Fibroblast of villous mesenchyme (primary cell): ENCODE measurements at regions not wholly inside any gene's neighbourhood (a gene's known extent, or its start where the extent isn't known, plus 50 kb on each side); places are given as distances from the start of the nearest gene placed in this dataset.

Experiments
- DNase-seq: peaks from one replicate; pipeline ENCODE4 v3.0.0-alpha.2; 2010; ENCODE audit warnings: low read depth
- H3K4me3 ChIP-seq: 2 replicates; pipeline ENCODE4 v1.5.1; 2011; ENCODE audit warnings: low read depth, mild to moderate bottlenecking, low read length
- TF ChIP-seq, protein P1 (sequence below): IDR thresholded peaks from 2 replicates; pipeline ENCODE4 v1.5.1; 2012; ENCODE audit warnings: low read depth, mild to moderate bottlenecking, low read length; ENCODE audit not compliant: insufficient read depth

DNA sequence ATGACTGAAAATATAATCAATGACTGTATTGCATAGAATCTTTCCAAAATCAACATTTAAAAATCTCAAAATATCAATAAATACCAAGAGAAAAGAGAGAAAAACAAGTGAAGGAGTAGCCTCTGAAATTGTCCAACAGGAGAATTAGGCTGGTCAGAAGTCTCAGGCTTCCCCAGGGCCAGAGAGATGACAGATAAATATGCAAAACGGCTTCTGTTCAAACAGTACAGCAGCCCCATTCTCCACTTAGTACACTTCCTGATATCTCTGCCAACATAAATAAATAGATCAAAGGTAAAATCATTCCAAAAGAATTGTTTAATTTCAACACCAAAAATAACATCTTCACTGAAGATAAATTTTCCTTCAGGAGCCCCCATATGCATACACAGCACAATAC, 204.7 kb upstream of the GABRA2 start:
- TF ChIP-seq, protein P1, sequence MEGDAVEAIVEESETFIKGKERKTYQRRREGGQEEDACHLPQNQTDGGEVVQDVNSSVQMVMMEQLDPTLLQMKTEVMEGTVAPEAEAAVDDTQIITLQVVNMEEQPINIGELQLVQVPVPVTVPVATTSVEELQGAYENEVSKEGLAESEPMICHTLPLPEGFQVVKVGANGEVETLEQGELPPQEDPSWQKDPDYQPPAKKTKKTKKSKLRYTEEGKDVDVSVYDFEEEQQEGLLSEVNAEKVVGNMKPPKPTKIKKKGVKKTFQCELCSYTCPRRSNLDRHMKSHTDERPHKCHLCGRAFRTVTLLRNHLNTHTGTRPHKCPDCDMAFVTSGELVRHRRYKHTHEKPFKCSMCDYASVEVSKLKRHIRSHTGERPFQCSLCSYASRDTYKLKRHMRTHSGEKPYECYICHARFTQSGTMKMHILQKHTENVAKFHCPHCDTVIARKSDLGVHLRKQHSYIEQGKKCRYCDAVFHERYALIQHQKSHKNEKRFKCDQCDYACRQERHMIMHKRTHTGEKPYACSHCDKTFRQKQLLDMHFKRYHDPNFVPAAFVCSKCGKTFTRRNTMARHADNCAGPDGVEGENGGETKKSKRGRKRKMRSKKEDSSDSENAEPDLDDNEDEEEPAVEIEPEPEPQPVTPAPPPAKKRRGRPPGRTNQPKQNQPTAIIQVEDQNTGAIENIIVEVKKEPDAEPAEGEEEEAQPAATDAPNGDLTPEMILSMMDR, result no peak
- no peak overlapping the region for H3K4me3 ChIP-seq
- DNase-seq, result no peak

DNA sequence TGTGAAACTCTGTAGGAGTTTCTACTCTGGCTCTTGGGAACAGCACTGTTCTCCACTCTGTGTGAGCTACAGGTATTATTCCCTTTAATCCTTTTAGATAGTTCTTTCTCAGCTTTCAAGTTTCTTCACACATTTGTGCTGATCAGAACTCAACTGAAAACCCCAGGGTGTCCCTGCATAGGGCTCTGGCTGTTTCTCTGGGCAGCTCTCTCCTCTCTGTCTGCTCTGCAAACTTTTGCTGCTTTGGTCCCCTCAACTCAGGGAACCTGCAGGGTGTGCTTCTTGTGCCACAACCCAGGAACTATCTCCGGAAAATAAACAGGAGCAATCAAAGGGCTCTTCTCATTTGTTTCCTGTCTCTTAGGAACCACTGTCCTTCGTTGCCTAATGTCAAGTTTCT, 196.6 kb upstream of the GABRA2 start:
- TF ChIP-seq, protein P1, result no peak
- no peak for DNase-seq
- H3K4me3 ChIP-seq, result no peak overlapping the region

GRCh38 chr4:46581677-46582076, 191.7 kb upstream of the GABRA2 start:
- TF ChIP-seq, protein P1, result no peak
- no peak for DNase-seq
- no peak overlapping the region for H3K4me3 ChIP-seq

- no peak overlapping the region for H3K4me3 ChIP-seq
- DNase-seq, result no peak
- TF ChIP-seq, protein P1, result no peak
These were observed 165.0 kb upstream of the GABRA2 start for GRCh38 chr4:46554760-46555465.

GRCh38 chr4:46550471-46550870, 160.5 kb upstream of the GABRA2 start:
- TF ChIP-seq, protein P1, result no peak
- no peak for DNase-seq
- no peak overlapping the region for H3K4me3 ChIP-seq

DNA sequence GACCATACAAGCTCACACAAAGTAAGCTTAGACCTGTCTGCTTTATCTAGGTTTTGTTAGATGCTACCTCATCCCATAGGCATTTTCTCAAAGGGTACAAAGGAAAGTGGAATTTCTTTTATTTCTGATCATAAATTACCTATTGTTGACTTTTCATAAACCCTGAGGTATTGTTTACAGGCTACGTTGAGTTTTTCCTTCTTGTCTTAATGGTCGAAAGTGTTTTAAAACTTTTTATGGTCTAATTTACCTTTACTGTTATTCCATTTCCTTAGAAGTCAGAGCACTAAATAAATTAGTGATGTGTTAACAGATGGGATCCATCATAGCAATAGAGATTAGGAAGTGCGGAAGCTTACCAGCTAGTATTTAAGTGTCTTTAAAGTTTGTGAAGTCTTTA, 159.2 kb upstream of the GABRA2 start:
- DNase-seq, result no peak
- no peak overlapping the region for H3K4me3 ChIP-seq
- TF ChIP-seq, protein P1, result no peak

- no peak overlapping the region for H3K4me3 ChIP-seq
- no peak for DNase-seq
- TF ChIP-seq, protein P1, result no peak
These were observed 134.8 kb upstream of the GABRA2 start for GRCh38 chr4:46524751-46525150.
